NCI-H187 treated with DMSO at 0.1 percent for 48 hours (cell line): ENCODE measurements at regions not wholly inside any gene's neighbourhood (a gene's known extent, or its start where the extent isn't known, plus 50 kb on each side); places are given as distances from the start of the nearest gene placed in this dataset.
"Not testable (repeated sequence)": the region's sequence is repeated elsewhere in the genome, so short reads cannot be mapped to it uniquely, and the experiment has no call there.

ENCODE experiments used
- DNase-seq: peaks from one replicate; lab custom pipeline; 2025; lab: John Stamatoyannopoulos, UW

GRCh38 chr9:19875291-19875920, 86.6 kb upstream of the SLC24A2 start:
- DNase-seq, result no peak

- DNase-seq, result not testable (repeated sequence)
Measured at GRCh38 chr9:19873188-19873587, 84.4 kb upstream of the SLC24A2 start.

- DNase-seq, result no peak
Measured at GRCh38 chr9:19870988-19871387, 82.2 kb upstream of the SLC24A2 start.

GRCh38 chr9:19840953-19841352, 52.1 kb upstream of the SLC24A2 start:
- DNase-seq, result no peak
